ENCODE measurements at regions not wholly inside any gene's neighbourhood (a gene's known extent, or its start where the extent isn't known, plus 50 kb on each side); places are given as distances from the start of the nearest gene placed in this dataset.

GRCh38 chr14:87632796-87633195, 360.2 kb downstream of the GALC start:
- no peak for DNase-seq (ENCODE audit: low read depth)
- no peak overlapping the region for H3K4me3 ChIP-seq (ENCODE audit: low read depth, low read length)
- TF ChIP-seq, protein P1, sequence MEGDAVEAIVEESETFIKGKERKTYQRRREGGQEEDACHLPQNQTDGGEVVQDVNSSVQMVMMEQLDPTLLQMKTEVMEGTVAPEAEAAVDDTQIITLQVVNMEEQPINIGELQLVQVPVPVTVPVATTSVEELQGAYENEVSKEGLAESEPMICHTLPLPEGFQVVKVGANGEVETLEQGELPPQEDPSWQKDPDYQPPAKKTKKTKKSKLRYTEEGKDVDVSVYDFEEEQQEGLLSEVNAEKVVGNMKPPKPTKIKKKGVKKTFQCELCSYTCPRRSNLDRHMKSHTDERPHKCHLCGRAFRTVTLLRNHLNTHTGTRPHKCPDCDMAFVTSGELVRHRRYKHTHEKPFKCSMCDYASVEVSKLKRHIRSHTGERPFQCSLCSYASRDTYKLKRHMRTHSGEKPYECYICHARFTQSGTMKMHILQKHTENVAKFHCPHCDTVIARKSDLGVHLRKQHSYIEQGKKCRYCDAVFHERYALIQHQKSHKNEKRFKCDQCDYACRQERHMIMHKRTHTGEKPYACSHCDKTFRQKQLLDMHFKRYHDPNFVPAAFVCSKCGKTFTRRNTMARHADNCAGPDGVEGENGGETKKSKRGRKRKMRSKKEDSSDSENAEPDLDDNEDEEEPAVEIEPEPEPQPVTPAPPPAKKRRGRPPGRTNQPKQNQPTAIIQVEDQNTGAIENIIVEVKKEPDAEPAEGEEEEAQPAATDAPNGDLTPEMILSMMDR (IDR thresholded peaks at IDR 0.05; ENCODE audit: insufficient read depth, low read depth, low read length), result no peak

- DNase-seq (ENCODE audit: low read depth), result no peak
- TF ChIP-seq, protein P1 (IDR thresholded peaks at IDR 0.05; ENCODE audit: insufficient read depth, low read depth, low read length), result no peak
- no peak overlapping the region for H3K4me3 ChIP-seq (ENCODE audit: low read depth, low read length)
These were observed 362.1 kb downstream of the GALC start for GRCh38 chr14:87630846-87631245.

- no peak overlapping the region for H3K4me3 ChIP-seq (ENCODE audit: low read depth, low read length)
- DNase-seq (ENCODE audit: low read depth), result no peak
- TF ChIP-seq, protein P1 (IDR thresholded peaks at IDR 0.05; ENCODE audit: insufficient read depth, low read depth, low read length), result no peak
These were observed 363.2 kb downstream of the GALC start for GRCh38 chr14:87629788-87630187.

- DNase-seq (ENCODE audit: low read depth), result no peak
- TF ChIP-seq, protein P1 (IDR thresholded peaks at IDR 0.05; ENCODE audit: insufficient read depth, low read depth, low read length), result no peak
- no peak overlapping the region for H3K4me3 ChIP-seq (ENCODE audit: low read depth, low read length)
These were observed 364.2 kb downstream of the GALC start for GRCh38 chr14:87628780-87629179.

GRCh38 chr14:87628129-87628528, 364.9 kb downstream of the GALC start:
- DNase-seq (ENCODE audit: low read depth), result peak; percentile 42

GRCh38 chr14:87626266-87626665, 366.7 kb downstream of the GALC start:
- TF ChIP-seq, protein P1 (IDR thresholded peaks at IDR 0.05; ENCODE audit: insufficient read depth, low read depth, low read length), result no peak
- no peak overlapping the region for H3K4me3 ChIP-seq (ENCODE audit: low read depth, low read length)
- DNase-seq (ENCODE audit: low read depth), result no peak

More at GRCh38 chr14:87628129-87628528, 364.9 kb downstream of the GALC start:
- no peak overlapping the region for H3K4me3 ChIP-seq (ENCODE audit: low read depth, low read length)
- TF ChIP-seq, protein P1 (IDR thresholded peaks at IDR 0.05; ENCODE audit: insufficient read depth, low read depth, low read length), result no peak

GRCh38 chr14:87623616-87624015, 369.4 kb downstream of the GALC start:
- no peak for DNase-seq (ENCODE audit: low read depth)
- H3K4me3 ChIP-seq (ENCODE audit: low read depth, low read length), result no peak overlapping the region
- TF ChIP-seq, protein P1 (IDR thresholded peaks at IDR 0.05; ENCODE audit: insufficient read depth, low read depth, low read length), result no peak

Data from fibroblast of villous mesenchyme (primary cell).